HUDEP-2 (cell line): ENCODE measurements at regions not wholly inside any gene's neighbourhood (a gene's known extent, or its start where the extent isn't known, plus 50 kb on each side); places are given as distances from the start of the nearest gene placed in this dataset.
"Not testable (repeated sequence)": the region's sequence is repeated elsewhere in the genome, so short reads cannot be mapped to it uniquely, and the experiment has no call there.

Source experiments
- DNase-seq, 76 experiments: peaks; one replicate each; lab custom pipeline; 2025; ENCODE audit not compliant: unreplicated experiment in 76 of 76; lab: John Stamatoyannopoulos, UW

DNA sequence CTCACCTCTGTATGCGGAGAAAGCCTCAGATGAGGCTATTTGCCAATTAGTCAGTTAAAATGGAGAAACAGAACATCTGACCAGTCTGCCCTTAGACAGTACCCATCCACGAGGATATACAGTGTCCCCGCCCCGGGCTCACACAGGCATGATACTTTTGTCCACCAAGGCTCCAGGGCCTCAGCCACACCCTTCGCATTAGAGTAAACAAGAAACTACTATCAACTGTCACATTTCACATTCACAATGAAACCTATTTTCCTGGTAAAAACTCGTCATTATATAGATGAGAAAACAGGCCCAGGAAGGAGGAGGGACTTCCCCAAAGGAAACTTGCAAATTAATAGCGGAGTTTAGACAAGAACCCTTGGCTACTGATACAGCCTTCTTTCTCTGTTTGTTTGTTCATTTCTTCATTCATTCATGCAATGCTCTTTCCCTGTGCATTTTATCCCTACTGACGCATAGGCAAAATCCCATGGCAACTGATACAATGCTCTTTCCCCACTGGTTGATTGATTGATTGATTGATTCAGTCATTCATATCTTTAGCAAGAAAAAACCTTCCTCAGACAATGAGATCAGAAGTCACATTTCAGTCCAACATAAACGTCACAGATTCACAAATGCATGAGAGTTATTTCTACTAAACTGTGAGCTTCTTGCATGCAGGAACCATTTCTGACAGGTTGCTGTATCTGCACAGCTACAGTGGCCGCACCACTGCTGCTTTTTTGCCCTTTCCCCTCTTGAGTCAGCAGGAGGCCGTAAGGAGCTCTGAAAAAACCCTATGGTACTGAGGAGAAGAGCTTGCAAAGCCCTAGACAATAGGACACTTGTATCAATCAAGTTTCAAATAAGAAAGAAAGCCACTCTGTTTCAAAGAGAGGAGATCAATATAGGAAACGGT, 777.1 kb downstream of the RNF144A start:
- no peak for DNase-seq

DNA sequence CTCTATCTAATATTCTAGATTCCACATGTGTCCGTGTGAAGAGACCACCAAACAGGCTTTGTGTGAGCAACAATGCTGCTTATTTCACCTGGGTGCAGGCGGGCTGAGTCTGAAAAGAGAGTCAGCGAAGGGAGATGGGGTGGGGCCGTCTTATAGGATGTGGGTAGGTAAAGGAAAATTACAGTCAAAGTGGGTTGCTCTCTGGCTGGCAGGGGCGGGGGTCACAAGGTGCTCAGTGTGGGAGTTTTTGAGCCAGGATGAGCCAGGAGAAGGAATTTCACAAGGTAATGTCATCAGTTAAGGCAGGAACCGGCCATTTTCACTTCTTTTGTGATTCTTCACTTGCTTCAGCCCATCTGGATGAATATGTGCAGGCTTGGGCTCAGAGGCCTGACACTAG, 779.3 kb downstream of the RNF144A start:
- not testable (repeated sequence) for DNase-seq

DNA sequence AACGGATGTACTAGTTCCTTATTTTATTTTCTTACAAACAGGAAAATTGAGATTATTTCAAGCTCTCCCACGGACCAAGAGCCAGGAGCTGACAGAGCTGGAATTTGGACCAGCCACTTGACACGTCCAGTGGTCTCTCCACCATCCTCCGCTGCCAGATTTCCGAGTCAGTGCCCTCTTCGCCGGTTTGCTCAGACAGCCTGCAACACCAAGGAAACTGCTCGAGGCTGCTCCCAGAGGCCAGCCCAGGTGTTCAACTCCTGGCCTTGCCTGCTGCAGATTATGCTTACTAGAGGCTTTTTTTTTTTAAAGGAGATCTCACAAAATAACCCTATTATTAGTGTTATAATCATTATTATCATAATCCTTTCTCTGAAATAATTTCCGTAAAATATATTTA, 779.8 kb downstream of the RNF144A start:
- no peak for DNase-seq

DNA sequence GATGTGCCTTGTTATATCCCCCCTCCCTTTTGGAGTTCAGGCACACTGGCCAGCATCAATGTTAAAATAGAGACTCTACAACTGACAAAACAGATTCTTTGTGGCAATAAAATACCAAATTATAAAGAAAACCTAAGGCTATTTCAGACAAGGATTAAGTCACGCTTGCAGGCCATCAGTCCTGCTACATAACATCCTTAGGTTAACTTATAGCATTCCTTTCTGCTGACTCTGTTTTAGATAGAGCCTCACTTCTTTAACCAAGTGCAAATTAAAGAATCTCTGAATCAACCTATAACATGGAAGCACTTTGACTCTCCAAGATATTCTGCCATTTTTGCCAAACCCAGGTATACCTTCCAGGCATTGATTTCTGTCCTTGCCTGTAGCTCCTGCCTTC, 784.6 kb downstream of the RNF144A start:
- DNase-seq, result no peak

DNA sequence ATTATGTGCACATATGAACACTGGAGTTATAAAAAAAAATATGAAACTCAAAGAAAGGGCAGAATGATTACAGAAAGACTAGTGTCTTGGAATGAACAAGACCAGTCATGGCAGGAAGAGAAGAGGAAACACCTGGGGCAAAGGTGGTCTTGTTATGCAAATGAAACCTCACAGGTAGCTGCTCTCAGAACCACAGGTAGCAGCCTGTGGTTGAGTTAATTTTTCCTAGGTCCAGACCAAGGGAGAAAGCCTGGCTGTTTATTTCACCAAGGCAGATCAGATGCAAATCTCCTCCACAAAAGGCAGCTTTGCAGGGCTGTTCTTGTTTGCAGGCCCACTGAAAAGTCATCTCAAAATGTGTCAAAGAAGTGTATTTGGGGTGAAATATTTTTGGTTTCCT, 785.8 kb downstream of the RNF144A start:
- DNase-seq, result no peak

DNA sequence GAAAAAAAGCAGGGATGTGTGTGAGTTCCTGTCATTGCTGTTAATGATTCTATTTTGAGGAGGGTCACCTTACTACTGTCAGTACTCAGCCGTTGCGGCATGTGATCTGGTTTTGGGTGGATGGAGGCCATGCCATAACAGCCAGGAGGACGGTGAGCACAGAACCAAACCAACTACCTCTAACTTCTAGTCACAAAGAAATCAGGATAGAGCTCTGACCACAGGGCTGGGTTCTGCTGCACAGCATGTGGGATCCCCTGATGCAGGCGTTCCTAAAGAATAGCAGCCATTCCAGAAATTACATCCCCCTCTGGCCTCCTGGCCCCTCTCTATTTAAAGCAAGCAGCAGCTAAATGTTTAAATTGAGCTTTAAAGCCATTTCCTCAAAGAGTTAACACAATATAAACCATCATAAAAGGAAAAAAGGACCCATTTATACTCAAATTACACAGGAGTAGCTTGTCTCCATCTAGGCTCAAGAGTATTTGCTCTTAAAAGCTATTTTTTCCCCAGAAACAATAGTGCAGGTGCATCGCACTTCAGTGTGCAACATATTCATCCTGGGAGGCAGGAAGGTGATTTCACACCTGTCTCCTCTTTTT, 786.4 kb downstream of the RNF144A start:
- no peak for DNase-seq

DNA sequence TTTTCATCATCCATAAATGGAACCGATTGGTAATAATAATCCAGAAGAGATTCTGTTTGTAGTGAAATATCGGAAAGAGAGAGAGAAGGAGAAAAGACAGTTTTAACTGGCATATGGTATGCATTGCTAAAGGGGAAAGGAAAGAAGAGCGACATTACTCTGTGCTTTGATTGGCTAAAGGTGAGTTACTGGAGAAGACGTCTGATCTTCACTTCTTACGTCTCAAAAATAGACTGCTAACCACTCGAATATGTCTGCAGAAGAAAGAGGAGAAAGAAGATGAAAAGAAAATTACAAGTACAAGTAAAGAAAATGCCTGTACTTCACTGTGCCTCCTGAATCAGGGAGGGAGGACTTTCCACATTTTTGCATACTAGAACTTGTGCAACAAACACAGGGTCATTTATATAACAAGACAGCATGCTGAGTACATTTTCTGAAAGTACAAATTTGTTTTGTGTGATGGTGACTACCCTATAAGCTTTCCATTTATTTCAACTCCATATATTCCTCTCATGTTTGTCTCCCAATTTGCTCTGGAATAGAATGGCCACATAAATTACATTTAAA, 787.2 kb downstream of the RNF144A start:
- DNase-seq, result no peak

DNA sequence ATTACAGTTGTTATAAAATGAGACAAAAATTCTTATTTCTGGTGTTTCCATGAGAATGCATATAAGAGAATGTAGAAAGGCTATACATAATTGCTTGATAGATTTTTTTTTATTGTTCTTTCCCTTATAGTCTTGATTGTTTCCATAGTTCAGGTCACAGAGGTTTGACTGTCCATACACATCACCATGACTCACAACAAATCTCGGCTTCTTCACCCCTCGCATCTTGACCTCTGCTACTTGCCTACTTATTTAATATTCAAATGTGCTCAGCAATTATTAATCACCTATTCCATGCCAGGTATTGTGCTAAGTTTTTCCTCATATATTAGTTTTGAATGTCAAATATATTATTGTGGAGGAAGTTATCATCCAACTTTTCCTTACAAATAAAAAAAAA, 789.6 kb downstream of the RNF144A start:
- DNase-seq, result no peak

DNA sequence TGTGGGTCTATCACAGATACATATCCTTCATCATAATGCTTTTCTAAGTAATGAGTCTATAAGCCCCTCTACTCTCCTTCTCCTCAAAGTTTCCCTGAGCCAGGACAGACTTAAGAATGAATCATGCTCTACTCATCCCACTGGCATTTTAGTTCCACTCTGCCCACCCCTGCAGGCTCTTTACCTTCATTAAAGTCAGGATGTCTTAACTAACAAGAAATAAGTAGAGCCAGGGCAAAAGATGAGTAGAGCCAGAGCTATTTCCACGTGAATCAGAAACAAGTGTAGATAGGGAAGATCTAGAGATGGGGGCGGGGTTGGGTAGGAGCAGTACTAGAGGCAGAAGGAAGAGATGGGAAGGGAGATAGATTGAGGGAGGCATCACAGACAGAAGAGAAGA, 790.5 kb downstream of the RNF144A start:
- DNase-seq, result no peak

DNA sequence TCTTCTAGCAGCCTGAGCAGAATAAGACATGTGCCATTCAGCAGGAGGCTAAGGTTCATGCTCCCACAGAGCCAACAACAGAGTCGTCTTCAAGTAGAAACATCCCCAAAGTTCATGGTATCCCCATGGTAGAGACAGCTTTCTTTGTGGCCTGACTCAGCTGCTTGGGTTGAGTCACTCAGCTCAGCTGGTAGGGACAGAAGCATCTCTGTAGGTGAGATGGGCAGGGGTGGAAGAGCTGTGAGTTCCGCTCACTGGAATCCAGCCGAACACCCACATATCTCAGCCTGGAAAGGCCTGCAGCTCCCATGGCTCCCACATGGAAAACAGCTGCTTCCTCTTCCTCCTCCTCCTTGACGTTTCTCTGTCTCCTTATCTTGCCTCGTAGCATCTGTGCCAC, 792.7 kb downstream of the RNF144A start:
- no peak for DNase-seq

DNA sequence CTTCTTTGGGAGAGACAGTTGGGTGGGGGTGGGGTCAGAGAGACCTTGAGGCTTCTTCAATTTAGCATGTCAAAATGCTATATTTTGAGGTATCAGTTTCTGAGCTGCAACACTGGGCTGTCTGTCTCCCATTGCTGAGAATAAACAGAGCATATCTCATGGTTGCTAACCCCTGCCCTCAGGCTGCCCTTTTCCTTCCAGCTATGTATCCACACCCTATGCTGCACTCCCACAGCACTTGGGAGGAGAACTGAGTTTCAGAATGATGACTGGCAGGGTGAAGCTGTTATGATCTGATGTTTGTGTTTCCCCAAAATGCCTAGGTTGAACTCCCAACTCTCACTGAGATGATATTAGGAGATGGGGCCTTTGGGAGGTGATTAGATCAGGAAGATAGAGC, 794.0 kb downstream of the RNF144A start:
- DNase-seq, result no peak

DNA sequence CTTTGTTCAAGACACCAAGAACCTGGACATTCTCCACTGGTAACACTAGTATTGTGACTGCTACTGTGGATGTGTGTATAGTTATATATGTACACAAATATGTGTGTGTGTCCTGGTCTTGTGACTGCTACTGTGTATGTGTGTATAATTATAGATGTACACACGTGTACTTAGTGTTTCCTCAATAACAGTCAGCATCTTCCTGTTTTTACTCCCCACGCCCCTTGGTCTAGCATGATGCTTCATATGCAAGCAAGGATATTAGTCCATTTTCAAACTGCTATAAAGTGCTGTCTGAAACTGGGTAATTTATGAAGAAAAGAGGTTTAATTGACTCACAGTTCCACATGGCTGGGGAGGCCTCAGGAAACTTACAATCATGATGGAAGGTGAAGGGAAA, 802.7 kb downstream of the RNF144A start:
- no peak for DNase-seq

DNA sequence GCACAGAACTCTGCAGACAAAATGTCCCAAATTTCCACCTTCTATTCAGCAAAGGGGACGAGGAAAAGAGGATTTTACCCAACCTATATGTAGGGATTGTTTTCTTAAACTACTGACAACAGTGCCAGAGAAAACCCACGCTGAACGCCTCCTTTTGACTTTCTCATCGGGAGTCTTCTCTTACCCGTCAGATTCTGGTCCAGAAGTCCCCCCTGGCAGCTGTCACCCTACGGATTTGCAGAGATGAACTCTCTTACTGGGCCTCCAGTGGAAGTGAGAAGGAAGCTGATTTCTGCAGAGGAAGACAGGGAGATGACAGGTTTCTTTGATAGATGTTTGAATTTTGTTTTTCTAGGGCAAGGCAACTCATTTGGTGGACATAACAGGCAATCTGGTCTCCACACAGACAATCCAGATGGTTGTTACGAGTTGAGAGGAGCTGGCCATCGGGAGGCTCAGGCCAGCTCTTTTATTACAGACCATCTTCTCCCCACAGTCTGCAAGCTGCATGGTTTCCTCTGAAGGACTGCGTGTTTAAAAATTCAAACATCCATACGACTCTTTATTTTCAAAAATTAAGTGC, 804.3 kb downstream of the RNF144A start:
- DNase-seq, result no peak

DNA sequence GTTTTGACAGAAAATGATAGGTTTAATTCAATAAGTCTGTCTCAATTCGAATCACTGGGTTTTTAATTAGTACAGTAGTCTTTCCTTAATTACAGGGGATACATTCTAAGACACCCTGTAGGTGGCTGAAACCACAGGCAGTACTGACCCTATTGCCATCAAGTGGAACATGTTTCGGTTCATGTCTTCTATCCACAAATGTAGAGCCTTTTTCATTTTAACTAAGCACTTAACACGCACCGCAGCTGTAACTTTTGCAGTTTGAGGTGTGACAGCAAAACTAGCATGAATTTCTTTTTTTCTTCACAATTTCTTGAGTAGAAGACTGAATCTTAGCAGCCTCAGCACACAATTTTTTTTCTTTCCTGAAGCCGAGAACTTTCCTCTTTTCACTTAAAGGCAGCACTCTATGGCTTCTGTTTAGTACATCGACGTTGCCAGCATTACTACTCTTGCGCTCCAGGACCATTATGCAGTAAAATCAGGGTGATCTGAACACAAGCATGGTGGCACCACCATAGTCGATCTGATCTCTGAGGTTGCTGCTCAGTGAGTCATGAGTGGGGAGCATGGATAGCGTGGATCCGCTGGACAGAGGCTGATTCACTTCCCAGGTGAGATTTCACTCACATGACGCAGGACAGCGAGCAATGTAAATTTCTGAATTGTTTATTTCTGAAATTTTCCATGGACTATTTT, 805.1 kb downstream of the RNF144A start:
- DNase-seq, result no peak

DNA sequence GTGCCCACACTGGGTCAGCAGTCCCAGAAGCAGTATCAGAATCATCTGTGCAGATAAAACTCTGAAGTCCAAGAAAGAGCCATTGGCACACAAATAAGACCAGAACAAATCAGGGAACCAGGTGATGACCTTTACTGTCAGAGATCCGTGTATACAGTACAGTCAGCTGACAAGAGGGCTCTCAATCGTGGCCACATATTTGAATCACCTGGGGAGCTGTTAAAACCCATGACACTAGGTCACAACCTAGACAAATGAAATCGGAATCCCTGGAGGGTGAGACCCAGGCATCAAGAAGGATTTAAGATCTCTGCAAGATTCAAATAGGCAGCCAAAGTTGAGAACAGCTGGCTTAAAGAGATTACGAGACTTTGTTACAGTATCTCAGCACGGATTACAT, 807.1 kb downstream of the RNF144A start:
- DNase-seq, result no peak

DNA sequence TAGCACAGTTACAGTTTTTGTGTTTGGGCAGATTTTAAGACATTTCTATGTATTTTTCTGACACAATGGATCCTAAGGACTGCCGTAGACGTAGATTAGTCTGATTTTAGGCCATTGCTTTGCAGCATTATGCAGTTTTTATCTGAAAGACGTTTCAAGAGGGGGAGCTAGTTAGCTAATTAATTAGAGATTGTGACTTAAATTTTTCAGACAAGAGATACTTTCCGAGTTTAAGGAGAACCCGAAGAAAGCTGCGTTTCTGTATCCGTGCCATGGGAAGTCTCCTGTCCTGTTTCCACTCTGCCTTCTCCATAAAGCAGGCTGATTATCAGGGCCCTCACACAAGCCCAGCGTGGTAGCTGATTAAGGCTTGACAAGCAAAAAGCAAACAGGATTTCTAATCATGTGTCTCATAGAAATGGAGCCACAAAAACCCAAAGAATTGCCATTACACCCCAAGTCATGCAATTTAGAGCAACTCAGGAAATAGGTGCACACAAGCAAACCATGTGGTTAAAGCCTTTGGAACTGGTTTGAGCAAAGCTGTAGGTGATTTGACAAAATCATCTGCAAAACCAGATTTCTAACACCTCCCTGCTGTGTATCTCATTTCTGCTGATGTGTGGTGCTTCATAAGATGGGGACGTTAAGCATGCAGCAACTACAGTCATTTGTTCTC, 808.1 kb downstream of the RNF144A start:
- DNase-seq, result no peak

DNA sequence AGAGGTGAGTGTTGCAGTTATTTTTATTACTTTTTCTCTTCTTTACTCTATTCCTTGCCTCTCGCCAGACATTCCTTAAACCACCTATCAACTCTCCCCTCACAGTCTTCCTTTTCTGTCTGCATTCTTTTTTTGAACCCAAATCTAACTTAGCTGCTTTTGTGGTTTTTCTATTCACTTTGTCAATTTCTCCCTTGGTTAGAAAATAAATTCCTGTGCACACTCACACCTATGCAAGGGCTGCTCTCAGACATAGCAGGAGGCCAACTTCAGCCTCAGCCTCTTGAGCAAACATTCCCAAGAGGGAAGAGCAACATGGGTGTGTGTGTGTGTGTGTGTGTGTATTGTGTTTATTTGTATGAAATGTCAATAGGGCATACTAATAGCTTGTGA, 808.6 kb downstream of the RNF144A start:
- DNase-seq, result no peak

DNA sequence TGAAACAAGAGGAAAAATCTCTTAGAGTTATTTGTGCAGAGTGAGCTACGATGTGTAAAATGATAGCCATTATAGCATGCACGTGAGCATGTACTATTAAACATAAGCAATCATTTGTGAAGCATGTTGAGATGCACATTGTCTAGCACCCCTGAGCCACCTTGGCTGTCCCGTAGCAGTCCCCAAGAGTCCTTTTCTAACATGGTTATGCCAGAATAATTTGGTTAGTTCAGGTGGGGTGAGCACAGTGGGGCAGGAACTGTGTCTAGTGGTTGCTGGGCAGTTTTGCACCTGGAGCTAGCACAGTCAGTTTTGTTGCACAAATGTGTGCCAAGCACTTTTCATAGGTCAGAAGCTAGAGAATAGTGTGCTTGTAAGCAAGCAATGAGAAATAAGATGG, 809.8 kb downstream of the RNF144A start:
- no peak for DNase-seq

DNA sequence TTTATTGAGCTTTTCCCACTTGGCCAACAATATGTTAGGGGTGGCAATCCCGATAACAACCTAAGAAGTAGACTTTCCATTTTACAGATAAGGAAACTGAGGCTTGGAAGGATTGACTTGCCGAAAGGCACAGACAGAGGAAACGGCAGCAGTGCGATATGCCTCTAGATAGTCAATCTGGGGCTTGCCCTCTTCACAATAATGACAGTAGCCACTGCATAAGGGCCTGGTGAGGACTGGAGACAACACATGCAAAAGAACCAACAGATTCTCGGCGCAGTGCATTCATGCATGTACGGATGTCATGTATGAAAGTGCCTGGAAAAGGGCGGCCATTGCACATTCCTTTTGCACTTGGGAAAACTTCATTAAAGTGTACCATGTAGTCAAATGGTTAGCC, 811.2 kb downstream of the RNF144A start:
- DNase-seq, result no peak

DNA sequence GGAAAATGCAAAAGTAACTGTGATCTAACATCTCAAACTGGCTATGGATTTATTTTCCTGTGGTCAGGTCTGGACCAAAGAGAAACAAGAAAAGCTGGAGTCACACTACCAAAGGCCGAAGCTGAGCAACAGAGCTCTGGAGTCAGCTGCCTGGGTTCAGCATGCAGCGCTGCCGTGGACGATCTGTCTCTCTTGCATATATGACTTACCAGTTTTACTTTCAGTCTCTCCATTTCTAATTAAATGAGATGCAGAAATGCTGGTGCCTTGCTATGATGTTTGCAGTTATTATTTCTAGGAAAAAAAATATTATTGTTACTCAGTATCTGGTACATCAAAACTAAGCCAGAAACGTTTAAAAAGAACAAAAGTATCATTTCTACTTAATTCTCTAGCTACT, 813.2 kb downstream of the RNF144A start:
- DNase-seq, result no peak

DNA sequence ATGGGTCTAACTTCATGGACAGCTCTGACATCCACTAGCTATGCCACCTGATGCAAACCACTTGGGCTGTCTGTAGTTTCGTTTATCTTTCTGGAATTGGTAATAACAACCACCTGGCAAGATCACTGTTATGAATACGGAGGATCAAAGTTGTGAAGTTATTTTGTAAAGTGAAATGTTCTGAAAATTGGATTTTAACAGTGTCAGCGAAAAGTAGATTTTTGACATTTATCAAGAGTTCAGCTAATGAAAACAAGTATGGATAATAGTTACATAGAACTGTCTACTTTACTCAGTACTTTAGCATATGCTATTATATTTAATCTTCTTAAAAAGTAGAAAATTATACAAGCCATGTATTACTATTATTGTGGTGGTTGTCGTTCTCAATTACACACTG, 813.8 kb downstream of the RNF144A start:
- no peak for DNase-seq
